DMS53 treated with DMSO at 0.1 percent for 48 hours (cell line): ENCODE measurements at regions not wholly inside any gene's neighbourhood (a gene's known extent, or its start where the extent isn't known, plus 50 kb on each side); places are given as distances from the start of the nearest gene placed in this dataset.

ENCODE experiments used
- DNase-seq: peaks from one replicate; lab custom pipeline; 2025; ENCODE audit not compliant: unreplicated experiment; lab: John Stamatoyannopoulos, UW

DNA sequence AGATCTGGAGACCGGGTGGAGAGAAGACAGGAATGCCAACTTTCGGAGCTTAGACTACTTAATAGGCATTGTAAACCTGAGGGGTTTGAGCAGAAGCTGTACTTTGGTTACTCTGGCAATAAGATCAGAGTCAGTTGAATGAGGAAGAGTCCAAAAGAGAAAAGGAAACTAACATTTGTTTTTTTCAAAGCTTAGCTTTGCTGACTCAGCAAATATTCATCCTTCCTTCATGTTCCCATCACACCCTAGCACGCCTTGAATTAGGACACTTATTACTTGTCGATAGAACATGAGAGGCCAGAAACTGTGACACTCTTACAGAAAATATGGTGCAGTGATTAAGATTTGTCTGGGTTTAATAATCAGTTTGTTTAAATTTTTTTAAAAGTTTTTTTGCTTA is 266.9 kb upstream of the ATP2B1 start:
- DNase-seq = no peak

DNA sequence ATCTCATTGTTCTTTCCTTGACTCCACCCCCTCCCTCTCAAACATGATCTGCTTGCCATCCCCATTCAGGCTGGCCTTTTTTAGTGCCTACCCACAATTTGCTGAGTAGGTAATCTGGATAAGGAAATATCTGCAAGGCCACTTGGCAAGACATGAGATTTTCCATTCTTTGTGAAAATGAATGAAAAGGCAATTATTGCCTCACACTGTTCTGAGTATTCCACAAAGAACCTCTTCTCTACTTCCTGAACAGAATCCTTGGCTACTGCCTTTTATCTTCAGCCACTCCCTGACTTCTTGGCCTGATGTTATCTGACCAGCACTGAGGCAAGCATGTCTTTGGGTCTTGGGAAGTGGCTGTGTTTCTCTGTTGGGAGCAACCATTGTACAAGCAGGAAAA is 263.2 kb upstream of the ATP2B1 start:
- DNase-seq = no peak

DNA sequence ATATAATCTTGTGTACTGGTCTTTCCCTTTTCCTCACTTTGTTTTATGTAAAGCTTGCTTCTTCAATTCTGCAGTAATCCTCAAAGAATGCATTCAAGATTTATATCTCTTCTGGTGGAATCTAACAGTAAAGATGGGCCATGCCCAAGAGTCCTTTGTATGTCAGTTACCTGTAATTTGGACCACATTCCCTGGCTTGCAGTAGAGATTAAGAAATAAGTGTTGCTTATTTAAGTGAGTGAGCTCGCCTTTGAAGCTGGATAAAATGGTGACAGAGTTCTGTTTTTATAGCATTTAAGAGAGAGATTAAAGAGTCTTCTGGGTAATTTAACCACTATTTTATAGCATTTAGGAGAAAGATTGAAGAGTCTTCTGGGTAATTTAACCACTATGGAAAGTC is 262.1 kb upstream of the ATP2B1 start:
- DNase-seq = no peak

DNA sequence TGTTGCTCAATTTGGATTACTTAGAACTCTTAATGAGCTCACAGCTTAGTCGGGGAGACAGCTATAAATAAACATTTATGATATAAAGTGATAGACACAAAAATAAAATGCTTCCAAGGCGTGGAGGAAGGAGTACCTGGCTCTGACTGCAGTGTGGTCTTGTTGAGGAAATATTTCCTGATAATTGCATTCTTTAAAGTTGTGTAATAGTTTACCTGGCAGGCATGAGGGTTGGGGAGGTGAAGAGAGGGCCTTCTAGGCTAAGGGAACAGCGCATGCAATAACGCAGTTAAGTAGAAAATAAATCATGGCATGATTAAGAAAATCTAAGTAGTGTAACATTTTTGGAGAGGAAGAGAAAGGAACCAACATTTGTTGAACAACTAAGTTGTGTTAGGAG is 260.5 kb upstream of the ATP2B1 start:
- DNase-seq = no peak

DNA sequence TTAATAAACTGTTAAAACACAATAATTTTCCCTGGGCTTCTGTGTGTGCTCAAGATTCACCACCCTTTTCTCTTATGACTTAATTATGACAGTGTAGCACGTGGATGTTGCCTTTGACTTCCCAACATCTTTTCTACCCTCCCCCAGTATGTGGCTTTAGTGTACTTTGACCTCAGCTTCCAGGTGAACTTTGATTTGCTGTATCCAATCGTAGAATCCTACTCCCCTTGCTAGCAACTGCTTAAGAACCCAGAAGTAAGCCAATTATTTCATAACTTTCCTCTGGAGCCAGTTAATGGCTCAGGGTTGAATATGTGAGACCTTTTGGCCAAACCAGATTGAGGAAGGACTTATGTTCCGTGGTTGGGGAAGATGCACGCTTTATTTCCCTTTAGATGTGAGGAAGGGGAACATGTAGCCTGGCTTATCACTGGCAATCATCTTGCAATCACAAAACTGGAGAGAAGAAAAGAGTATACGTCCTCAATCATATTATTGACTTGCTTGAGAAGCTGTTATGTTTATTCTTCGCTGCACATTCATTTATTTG is 259.6 kb upstream of the ATP2B1 start:
- DNase-seq = no peak

DNA sequence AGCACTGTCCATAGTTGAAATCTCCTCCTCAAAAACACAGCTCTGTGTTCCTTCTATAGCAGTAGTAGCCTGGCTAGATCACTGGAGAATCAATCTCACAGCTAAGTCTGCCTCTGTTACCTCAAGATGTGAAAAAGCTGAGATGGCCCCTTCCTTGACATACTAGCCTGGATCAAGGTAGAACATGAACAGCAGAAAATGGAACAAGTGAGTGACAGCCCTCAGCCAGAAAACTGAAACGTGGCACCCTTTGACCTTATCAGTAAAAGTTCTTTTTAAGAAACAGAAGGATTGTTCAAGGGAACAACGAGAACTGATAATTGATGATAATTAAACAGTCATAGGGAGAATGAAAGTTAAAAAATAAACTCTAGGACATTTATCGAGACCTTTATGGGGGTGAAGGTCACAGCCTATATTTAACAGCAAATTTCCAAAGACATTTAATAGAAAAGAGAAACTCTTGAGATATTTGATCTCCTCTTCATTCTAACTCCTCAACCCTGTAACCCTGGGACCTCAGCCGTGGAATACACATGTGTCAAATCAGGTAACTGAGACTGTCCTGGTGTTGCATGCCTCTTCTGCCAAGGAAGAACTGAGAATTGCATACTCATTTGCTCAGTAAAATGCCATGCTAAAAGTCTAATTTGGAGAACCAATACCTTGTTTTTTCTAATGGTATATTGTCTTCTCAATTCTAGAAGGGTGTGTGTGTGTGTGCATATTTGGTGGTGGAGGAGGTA is 258.0 kb upstream of the ATP2B1 start:
- DNase-seq = no peak

DNA sequence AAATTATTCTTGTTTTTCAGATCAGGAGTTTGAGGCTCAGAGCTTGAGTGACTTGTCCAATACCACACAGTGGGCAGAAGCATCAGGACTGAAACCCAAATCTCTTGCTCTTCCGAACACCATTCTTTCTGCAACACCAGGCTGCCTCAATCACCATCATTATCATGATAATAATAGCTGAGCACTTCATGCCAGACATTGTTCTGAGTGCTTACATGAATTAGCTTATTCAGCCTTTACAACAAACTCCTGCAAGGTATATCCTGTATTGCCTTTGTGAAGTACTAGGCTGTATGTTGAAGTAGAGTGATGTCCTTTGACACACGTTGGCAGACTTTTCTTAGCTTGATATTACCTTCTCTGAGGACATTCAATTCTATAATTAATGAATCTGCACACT is 257.4 kb upstream of the ATP2B1 start:
- DNase-seq = no peak

DNA sequence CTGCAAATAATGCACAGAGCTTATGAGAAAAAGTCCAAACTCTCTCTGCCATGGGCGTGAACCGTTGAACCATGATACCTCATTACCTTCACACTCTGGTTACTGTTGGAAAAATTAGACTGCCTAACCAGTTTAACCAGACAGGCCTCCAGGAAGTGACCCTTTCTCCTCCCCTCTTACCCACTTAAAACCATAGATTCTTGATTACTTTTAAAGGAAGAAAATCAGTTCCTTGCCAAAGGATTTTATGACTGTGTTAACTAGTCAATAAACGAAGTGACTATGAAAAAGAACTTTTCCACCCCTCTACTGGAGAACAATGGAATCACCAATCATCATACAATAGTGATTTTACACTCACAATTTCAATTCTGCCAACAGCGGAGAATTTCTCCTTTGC is 254.0 kb upstream of the ATP2B1 start:
- DNase-seq = peak; percentile 36

DNA sequence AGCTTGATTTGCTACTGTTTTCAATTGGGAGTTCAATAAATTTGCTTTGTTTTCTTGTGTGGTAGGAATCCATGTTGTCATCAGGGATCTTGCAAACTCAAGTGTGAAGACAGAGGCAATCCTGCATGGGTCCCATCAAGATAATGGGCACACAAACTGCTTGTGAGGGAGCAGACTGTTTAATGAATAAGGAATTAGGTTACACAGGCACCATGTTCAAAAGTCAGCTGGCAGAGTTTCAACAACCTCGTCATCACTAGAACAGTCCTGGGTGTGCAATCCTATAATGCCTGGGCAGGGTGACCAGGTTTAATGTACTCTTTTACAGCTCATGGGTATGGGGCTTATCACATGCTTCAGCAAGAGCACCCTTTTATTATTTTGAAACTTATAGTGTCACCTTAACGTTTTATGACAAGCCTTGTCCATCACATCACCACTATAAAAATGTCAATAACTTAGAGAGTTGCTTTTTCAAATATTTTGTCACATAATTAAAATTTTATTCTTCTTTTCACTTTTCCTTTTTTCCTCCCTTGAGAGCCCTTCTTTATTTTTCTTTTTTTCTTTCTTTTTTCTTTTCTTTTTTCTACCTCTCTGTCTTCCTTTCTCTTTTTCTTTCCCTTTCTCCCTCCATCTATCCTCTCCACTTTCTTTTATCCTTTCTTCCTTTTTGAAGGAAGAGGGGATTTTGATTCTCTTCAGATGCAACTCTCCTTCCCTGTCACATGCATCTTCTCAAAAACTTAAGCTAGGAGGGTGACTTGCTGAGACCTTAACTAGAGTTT is 252.2 kb upstream of the ATP2B1 start:
- no peak for DNase-seq

DNA sequence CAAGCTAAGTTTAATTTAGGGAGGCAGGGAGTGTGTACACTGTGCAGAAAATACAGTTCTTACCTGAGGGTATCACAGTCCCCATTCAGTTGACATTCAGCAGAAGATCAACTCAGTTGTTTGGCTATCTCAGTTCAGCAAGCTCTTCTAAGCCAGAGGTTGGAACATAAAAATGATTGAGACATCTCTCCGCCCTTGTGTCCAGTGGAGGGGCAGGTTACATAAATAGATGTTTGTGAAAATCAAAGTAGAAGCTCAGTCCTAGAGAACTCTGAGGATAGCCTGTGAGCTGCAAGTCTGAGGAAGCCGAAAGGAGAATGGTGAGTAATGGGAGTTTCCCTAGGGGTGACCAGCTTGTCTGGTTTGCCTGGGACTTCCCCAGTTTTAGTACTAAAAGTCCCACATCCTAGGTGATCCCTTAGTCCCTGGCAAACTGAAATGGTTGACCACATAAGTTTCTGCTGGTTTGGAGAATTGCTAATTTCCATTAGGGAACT is 251.4 kb upstream of the ATP2B1 start:
- no peak for DNase-seq

DNA sequence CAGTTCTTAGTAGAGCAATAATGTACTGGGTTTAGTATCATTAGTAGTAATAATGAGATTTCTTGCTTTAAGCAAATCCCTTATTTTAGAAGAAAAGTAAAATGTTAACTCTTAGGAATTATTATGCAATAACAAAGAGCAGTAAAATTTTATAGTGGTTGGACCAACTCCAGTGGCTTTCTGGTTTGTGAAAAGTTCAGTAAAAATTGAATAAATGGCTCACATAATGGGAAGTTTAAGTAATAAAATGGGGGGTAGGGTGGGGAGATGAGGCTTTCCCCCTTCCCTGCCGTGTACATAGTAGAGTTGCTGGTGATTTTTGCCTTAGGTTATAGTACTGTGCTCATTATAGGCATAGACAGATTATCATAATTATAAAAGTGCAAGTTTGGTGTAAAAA is 250.5 kb upstream of the ATP2B1 start:
- DNase-seq = no peak

DNA sequence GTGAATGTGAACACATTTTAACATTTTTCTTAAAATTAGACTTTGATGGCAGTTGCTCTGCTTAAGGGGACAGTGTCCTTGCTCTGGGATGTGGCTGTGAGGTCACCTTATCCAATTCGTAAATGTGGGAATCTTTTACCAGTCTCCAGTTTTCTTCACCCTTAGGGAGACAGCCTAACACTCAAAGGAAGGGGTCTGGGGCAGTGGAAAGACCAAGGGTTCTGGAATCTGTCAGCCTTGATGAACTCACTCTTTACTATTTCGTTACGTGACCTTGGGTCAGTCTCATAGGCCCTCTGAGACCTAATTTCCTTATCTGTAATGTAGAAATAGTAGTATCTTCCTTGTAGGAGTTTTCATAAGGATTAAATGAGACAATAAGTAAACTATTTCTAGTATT is 245.6 kb upstream of the ATP2B1 start:
- DNase-seq = no peak

DNA sequence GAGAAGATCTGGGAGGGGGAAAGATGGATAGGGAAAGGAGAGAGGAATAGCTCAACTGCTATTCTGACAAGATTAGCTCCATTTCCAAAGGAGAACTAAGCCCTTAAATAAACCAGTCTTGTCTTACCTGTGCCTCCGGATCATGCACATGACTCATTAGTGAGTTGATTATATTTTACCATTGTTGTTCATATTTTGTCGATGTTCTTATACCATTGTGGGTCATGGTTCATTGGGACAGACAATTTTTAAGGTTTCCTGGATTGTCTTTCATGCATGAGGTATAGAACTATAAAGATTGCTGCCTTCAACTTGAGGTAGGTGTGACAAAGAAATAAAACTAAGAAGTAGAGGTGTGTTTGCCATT is 243.0 kb upstream of the ATP2B1 start:
- no peak for DNase-seq

DNA sequence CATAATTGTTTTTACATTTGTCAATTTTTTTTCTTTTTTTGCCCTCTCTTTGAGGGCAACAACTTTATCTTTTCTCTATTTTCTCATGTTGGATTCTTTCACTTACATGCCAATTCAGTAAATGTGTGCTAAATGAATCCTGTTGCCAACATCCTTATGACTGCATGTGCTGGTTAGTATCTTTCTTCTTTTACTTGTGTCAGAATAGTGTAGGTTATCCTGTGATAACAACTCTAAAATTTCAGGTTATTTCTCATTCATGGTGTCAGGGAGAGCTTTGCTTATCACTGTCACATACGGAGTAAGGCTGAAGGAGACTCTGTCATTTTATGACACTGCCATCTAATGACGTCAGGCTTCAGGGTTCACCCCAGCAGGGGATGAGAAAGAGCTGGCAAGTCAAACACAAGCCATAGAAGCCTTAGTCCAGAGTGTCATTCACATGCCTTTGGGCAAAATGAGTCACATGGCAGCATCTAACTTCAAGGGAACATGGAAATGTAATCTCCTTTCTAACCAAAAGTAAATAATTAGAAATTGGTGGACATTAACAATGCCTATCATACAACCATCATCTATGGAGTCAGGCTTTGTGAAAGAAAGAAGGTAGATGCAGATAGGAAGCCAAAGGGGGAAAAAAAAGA is 242.5 kb upstream of the ATP2B1 start:
- DNase-seq = no peak

DNA sequence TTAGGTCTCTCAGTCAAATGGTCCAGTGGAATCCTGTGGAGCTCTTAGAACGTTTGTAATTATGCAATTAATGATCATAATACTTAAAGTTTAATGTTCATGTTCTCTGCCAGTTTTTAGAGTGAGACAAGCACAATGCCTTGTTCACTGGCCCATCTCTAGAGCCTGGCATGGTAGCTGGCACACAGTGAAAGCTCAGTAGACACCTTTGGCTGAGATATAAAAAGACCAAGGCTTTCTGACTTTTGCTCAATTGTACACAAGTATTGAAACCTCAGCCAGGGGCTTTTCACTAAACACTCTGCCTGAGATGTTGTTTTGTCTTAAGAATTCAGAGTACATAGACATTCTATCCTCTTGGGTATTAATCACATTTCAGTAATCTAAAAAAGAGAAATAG is 241.8 kb upstream of the ATP2B1 start:
- no peak for DNase-seq

DNA sequence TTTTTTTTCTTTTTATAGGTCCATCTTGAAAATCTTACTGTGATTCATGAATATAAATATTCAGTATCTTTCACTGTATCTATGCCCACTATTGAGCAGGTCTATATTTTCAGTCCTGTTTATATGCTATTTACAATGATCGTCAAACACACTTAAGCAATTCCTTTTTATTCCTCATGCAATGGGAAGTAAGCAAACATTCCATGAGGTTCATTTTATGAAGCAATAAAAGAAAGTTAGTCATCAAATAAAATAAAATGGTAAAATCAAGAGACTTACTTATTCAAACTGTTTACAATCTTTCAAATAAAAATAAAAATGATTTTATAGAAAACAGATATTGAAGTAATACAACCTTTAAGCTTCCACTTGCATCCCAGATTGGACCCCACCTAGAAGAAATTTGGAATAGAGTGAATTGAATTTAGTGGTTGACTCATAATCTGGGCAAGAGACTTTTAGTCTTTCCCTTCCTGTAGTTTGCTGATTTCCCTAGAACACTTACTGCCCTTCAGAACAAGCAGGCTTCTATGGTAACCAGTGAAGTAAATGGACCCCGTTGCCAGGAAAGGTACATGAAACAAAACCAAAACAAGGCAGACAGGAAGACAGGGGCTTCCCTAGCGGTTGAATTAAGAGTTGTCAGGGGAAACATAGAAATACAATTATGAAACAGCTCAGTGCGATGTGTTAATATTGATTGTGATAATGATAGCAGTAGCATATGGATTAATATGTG is 241.0 kb upstream of the ATP2B1 start:
- DNase-seq = no peak

DNA sequence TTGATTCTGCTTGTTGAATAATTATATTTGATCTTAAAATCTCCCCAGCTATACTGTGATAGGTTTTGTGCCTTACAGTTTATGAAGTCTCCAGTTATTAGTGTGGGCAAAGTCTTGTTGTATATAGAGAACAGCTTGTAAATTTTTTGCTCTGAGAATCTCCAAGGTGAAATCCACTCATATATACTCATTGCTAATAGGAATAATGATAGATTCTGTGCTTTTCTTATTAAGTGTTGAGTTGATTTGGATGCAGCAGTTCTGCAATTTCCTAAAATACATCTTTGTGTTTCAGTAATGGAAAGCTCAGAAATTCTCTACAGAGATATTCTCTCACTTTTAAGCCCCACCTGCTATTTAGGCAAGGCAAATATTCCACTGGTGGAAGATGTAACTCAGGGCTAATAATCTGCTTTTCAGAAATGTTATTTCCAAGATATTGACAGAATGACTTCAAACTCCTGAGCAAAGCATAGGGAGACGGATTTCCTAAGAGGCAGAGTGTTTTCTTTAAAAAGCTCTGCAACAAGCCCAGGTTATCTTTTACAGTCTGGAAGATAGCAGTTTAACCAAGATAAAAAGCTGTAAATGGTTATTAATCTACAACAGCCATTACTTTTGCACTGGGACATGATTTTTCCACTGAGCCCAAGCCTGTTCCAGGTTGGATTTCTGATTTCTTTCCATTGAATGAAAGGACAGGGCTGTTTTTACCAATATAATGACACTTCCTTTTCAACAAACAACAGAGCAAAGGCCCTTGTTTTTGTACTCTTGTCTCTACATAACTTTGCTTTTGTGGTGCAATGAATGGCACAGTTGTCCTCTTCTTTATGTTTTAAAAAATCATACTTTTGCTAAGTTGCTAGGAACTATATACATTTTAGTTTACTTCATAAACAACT is 239.9 kb upstream of the ATP2B1 start:
- DNase-seq = no peak

DNA sequence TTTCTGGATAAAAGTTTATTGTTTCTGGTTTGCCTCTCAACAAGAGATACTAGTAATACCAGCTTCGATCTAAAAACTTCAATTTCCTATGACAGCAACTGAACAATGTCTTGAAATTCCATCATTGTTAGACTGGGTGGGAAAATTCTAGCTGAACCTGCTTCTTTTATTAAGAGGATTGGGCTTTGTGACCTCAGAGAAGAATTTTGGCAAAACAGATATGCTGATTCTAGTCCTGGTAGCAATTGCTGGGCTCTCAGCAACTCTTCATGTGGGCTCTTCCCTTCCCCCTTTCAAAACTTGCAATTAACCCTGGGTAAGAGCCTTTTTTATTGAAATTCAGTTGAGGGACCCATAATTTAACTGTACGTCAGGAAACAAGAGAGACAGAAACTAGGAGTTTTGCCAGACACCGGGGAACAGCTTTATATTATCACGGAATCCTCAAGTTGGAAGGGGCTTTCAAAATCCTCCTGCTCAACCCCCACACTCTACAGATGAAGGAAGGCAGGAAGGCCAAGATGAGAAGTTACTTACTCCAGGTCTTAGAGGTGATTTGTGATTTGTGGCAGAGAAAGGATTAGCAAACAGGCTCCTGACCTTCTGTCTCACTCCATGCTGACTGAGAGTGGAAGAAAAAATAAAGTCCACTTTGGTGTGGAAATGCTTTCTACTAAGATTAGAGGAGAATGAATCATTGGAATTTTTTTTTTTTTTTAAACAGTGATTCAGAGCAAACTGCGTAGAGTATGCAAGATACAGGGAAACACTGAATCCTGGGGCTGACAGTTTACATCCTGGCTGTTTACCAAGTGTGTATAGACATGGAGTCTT is 239.0 kb upstream of the ATP2B1 start:
- DNase-seq = no peak

DNA sequence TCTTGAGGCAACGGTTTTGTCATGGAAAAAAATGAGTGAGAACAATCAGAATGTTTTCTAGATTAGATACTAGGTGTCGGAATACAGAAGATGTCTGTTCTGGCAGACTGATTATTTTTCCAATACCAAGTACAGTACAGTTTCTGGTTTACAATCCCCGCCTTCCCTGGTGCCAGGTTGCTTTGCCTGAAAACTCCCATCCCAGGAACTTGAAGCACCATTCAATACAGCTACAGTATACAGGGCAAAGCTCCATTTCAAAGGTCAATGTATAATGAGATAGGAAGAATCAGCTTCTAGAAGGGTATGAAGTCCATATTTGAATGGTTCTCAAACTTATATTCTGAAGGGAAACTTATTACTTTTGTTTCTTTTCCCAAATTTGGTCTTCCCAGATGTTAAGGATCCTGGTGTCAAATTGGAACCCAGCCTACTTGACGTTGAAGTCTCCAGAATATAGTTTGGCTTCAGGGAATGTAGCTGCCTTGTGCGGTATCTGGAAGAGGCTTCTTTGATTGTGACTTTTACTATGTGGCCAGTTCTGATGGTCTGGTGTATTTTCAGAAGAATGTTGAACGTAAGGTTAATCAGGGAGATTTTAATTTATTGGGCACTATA is 238.0 kb upstream of the ATP2B1 start:
- DNase-seq = no peak
